HEK293T (cell line): ENCODE measurements at regions not wholly inside any gene's neighbourhood (a gene's known extent, or its start where the extent isn't known, plus 50 kb on each side); places are given as distances from the start of the nearest gene placed in this dataset.

Source experiments
- ARNT ChIP-seq: fragments of 450-650 bp; IDR thresholded peaks from 2 replicates; pipeline ENCODE4 v1.6.1; 2017; ENCODE audit warnings: mild to moderate bottlenecking
- BHLHE40 ChIP-seq: fragments of 450-650 bp; IDR thresholded peaks from 2 replicates; pipeline ENCODE4 v1.6.1; 2016; ENCODE audit warnings: mild to moderate bottlenecking, moderate library complexity, borderline replicate concordance
- ELF4 ChIP-seq: fragments of 450-650 bp; IDR thresholded peaks from 2 replicates; pipeline ENCODE4 v1.6.1; 2017; ENCODE audit warnings: antibody characterized with exemption
- FOXA1 ChIP-seq: fragments of 450-650 bp; IDR thresholded peaks from 2 replicates; pipeline ENCODE4 v1.6.1; 2016; ENCODE audit warnings: mild to moderate bottlenecking
- FOXM1 ChIP-seq: fragments of 450-650 bp; IDR thresholded peaks from 2 replicates; pipeline ENCODE4 v1.6.1; 2017; ENCODE audit warnings: mild to moderate bottlenecking, borderline replicate concordance
- NFRKB ChIP-seq: fragments of 450-650 bp; IDR thresholded peaks from 2 replicates; pipeline ENCODE4 v1.6.1; 2016; ENCODE audit warnings: mild to moderate bottlenecking, moderate library complexity
- SP1 ChIP-seq: fragments of 450-650 bp; IDR thresholded peaks from 2 replicates; pipeline ENCODE4 v1.6.1; 2017

- no peak for TF ChIP-seq SP1
- no peak for TF ChIP-seq NFRKB
- TF ChIP-seq ARNT = no peak
- no peak for TF ChIP-seq ELF4
- no peak for TF ChIP-seq BHLHE40
- no peak for TF ChIP-seq FOXM1
- no peak for TF ChIP-seq FOXA1
Observed at GRCh38 chr6:15058200-15059061, 187.4 kb upstream of the JARID2 start.
